HepG2 (cell line): ENCODE measurements at regions not wholly inside any gene's neighbourhood (a gene's known extent, or its start where the extent isn't known, plus 50 kb on each side); places are given as distances from the start of the nearest gene placed in this dataset.

Experiments
- ATAC-seq: fragments of 200-7000 bp; cut with Tn5 transposase; 3 replicates; pipeline ENCODE4 v1.9.1; 2020; ENCODE audit warnings: mild to moderate bottlenecking, moderate library complexity
- BruUV-seq: library from RNA; stranded (reverse); fragments of 400-500 nt; replicated peaks from 2 replicates; lab custom pipeline; 2021; lab: Mats Ljungman, UMichigan
- CTCF ChIA-PET: fragments of 300-600 bp; formaldehyde crosslinking; extraction: SDS; loops from one replicate; lab custom pipeline; 2021; ENCODE audit warnings: low total read pairs, inconsistent platforms, low intra/inter-chr PET ratio; lab: Yijun Ruan, JAX
- POLR2A ChIA-PET: fragments of 350-600 bp; sonication (Branson Sonifier 250); formaldehyde crosslinking; loops from one replicate; lab custom pipeline; 2020; ENCODE audit warnings: antibody characterized with exemption, inconsistent platforms; lab: Yijun Ruan, JAX
- DNase-seq: peaks from one replicate; pipeline ENCODE4 v3.0.0-alpha.2; 2015; ENCODE audit warnings: low spot score
- FAIRE-seq: peaks from 3 replicates; lab custom pipeline; 2011; peaks lifted over from hg19 to GRCh38; lab: Jason Lieb, UNC
- H2AFZ ChIP-seq: one replicate; pipeline ENCODE4 v1.6.1; 2011; ENCODE audit warnings: low read length, inconsistent platforms
- H3K27ac ChIP-seq: fragments of 300-600 bp; 3 replicates; pipeline ENCODE4 v1.8.0; 2011; ENCODE audit warnings: mixed run types, mild to moderate bottlenecking, mixed read lengths, low read length, inconsistent platforms; ENCODE audit not compliant: insufficient read depth; ENCODE audit errors: extremely low read length
- H3K27me3 ChIP-seq, 2 experiments: fragments of 200-600 bp in 1 of 2; 2 replicates in 1 of 2; 3 replicates in 1 of 2; pipeline versions ENCODE4 v1.6.0 to v1.8.0; 2011; ENCODE audit warnings: low read length in 2 of 2, mild to moderate bottlenecking in 2 of 2, moderate library complexity in 2 of 2, inconsistent platforms in 1 of 2; ENCODE audit not compliant: insufficient read depth in 2 of 2, control insufficient read depth in 1 of 2
- H3K36me3 ChIP-seq, 2 experiments: fragments of 200-600 bp in 1 of 2; replicated peaks in 1 of 2; 2 replicates in 1 of 2; 3 replicates in 1 of 2; pipeline versions ENCODE4 v1.5.1 to v1.8.0; 2011; ENCODE audit warnings: low read length in 2 of 2, inconsistent platforms in 1 of 2; ENCODE audit not compliant: insufficient read depth in 2 of 2, control insufficient read depth in 1 of 2
- H3K4me1 ChIP-seq: 2 replicates; pipeline ENCODE4 v1.5.1; 2012; ENCODE audit warnings: low read length, inconsistent platforms; ENCODE audit not compliant: insufficient read depth
- H3K4me2 ChIP-seq: 2 replicates; pipeline ENCODE4 v1.6.0; 2011; ENCODE audit warnings: low read depth, low read length, inconsistent platforms
- H3K4me3 ChIP-seq, 3 experiments: fragments of 200-600 bp in 1 of 3; sonication (generic), shearing (Covaris generic) in 1 of 3; replicated peaks in 1 of 3; 2 replicates each; pipeline ENCODE4 v1.5.1; 2011 to 2016; ENCODE audit warnings: low read length in 3 of 3, inconsistent platforms in 2 of 3, low read depth in 2 of 3, mild to moderate bottlenecking in 2 of 3, control low read depth in 1 of 3, mixed read lengths in 1 of 3; ENCODE audit not compliant: insufficient read depth in 1 of 3
- H3K79me2 ChIP-seq: one replicate; pipeline ENCODE4 v1.6.1; 2011; ENCODE audit warnings: low read length, inconsistent platforms; ENCODE audit not compliant: insufficient read depth
- H3K9ac ChIP-seq: 2 replicates; pipeline ENCODE4 v1.6.0; 2011; ENCODE audit warnings: mild to moderate bottlenecking, low read depth, low read length, inconsistent platforms; ENCODE audit not compliant: insufficient read depth
- H3K9me3 ChIP-seq: 2 replicates; pipeline ENCODE4 v1.5.1; 2012; ENCODE audit warnings: mild to moderate bottlenecking, low read length
- H4K20me1 ChIP-seq: 2 replicates; pipeline ENCODE4 v1.6.0; 2011; ENCODE audit warnings: inconsistent platforms, mild to moderate bottlenecking, low read length, moderate library complexity; ENCODE audit not compliant: insufficient read depth
- AKAP8 ChIP-seq: sonication (generic); formaldehyde crosslinking; IDR thresholded peaks from 2 replicates; pipeline ENCODE4 v1.5.1; 2020; ENCODE audit warnings: mild to moderate bottlenecking, missing genetic modification reagents
- ARID2 ChIP-seq: sonication (generic); formaldehyde crosslinking; IDR thresholded peaks from 2 replicates; pipeline ENCODE4 v1.8.1; 2022; ENCODE audit warnings: mild to moderate bottlenecking, missing genetic modification reagents, borderline replicate concordance
- ARNT2 ChIP-seq: sonication (generic); formaldehyde crosslinking; IDR thresholded peaks from 2 replicates; pipeline ENCODE4 v1.8.0; 2022; ENCODE audit warnings: mild to moderate bottlenecking, low read depth, missing genetic modification reagents, moderate library complexity
- KLF6 ChIP-seq: IDR thresholded peaks from 2 replicates; pipeline ENCODE4 v1.8.0; 2016; ENCODE audit warnings: missing biosample characterization, missing genetic modification reagents
- NAIF1 ChIP-seq: sonication (generic); formaldehyde crosslinking; IDR thresholded peaks from 2 replicates; pipeline ENCODE4 v1.5.0; 2020; ENCODE audit warnings: mild to moderate bottlenecking, missing genetic modification reagents, borderline replicate concordance
- NFKB2 ChIP-seq: sonication (generic); formaldehyde crosslinking; IDR thresholded peaks from 2 replicates; pipeline ENCODE4 v1.4.0; 2020; ENCODE audit warnings: missing genetic modification reagents, borderline replicate concordance
- PPARG ChIP-seq: conservative IDR thresholded peaks from 2 replicates; pipeline ENCODE4 v1.6.1; 2016; ENCODE audit warnings: missing biosample characterization, missing genetic modification reagents
- ZHX1 ChIP-seq: sonication (generic); formaldehyde crosslinking; IDR thresholded peaks from 2 replicates; pipeline ENCODE4 v1.8.1; 2022; ENCODE audit warnings: low read depth, mild to moderate bottlenecking, missing genetic modification reagents
- WGBS: methylation state at CpG from one replicate; pipeline ENCODE4 v1.1.6; 2017; ENCODE audit warnings: low lambda C conversion rate; 5-methylcytosine and 5-hydroxymethylcytosine counted together
- in situ Hi-C: cut with HindIII; loops from 2 replicates; pipeline ENCODE4 v1.10.0; 2017; ENCODE audit warnings: low pct_unique_long_range_greater_than_20kb; ENCODE audit not compliant: extremely low pct_ligation_motif_present
- intact Hi-C: fragments of 100-400 bp; cut with micrococcal nuclease; formaldehyde crosslinking; loops from one replicate; pipeline ENCODE4 v1.10.0; 2022; ENCODE audit not compliant: unreplicated experiment
- TF ChIP-seq, protein P1 (sequence below): sonication (generic); formaldehyde crosslinking; IDR thresholded peaks from 2 replicates; pipeline ENCODE4 v1.4.0; 2020; ENCODE audit warnings: mild to moderate bottlenecking, low read depth, missing genetic modification reagents
- TF ChIP-seq, protein P2 (sequence below): sonication (generic); formaldehyde crosslinking; IDR thresholded peaks from 2 replicates; pipeline ENCODE4 v1.4.0; 2020; ENCODE audit warnings: missing genetic modification reagents

- POLR2A ChIA-PET, result no interaction called here
- TF ChIP-seq ZHX1 (CRISPR knock-in tag) (no peak), KLF6 (CRISPR knock-in tag) (no peak)
- no peak overlapping the region for H3K9ac ChIP-seq
- CTCF ChIA-PET, result no interaction called here
- no peaks in the 10 kb centered on the region for H3K9me3 ChIP-seq
- no TSS peak for BruUV-seq
- H3K79me2 ChIP-seq, result no peaks in the 10 kb centered on the region
- H2AFZ ChIP-seq, result no peak overlapping the region
- H3K36me3 ChIP-seq, result no peaks in the 10 kb centered on the region
- no peaks in the 10 kb centered on the region for H3K4me1 ChIP-seq
- intact Hi-C loops (no loop called here), in situ Hi-C loops (no loop called here)
- 20% methylated on average over 17 of the region's 18 CpGs for WGBS
- no peak for DNase-seq
- no peak for ATAC-seq
- FAIRE-seq, result no peak
- no peak overlapping the region for H3K4me3 ChIP-seq
- no peaks in the 10 kb centered on the region for H4K20me1 ChIP-seq
- H3K4me2 ChIP-seq, result no peak overlapping the region
- H3K27ac ChIP-seq, result no peak overlapping the region
- peaks cover 5 to 54% of the 10 kb centered on the region in 2 experiments; a peak in 4 of 5 replicates for H3K27me3 ChIP-seq
Measured at GRCh38 chr6:169141671-169142537, 111.7 kb downstream of the THBS2 start.

DNA sequence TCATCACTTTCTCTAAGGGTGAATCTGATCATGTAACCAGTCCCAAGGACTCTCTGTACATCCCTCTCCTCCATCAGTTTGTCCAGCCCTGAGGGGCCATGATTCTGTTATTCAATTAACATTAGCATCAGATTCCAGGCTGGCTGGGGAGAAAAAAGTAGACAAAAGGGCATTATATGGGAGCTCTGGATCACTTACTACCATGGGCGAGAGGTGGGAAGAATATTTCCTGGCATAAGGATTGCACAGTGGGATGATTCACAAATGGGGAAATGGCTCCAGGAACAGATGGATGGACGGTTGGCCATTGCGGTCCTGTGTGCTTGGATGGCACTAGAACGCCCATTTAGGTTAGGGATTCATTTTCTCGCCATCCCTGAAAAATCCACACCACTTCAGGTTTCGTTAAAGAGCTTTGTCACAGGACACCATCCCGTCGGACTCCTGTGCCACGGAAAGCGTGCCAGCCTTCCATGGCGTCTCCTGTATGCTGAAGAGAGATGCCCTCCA is 112.6 kb downstream of the THBS2 start:
- DNase-seq, result no peak
- no peaks in the 10 kb centered on the region for H3K79me2 ChIP-seq
- ChIA-PET POLR2A (no interaction called here), CTCF (no interaction called here)
- intact Hi-C loops (no loop called here), in situ Hi-C loops (no loop called here)
- WGBS, result 7% methylated on average over 11 of the region's 11 CpGs
- no peaks in the 10 kb centered on the region for H3K9me3 ChIP-seq
- ATAC-seq, result no peak
- H3K4me3 ChIP-seq, result no peak overlapping the region
- no peak for FAIRE-seq
- H2AFZ ChIP-seq, result no peak overlapping the region
- no peak overlapping the region for H3K4me2 ChIP-seq
- peaks cover 2 to 52% of the 10 kb centered on the region in 2 experiments; a peak in 4 of 5 replicates for H3K27me3 ChIP-seq
- H3K4me1 ChIP-seq, result no peaks in the 10 kb centered on the region
- no peak overlapping the region for H3K27ac ChIP-seq
- BruUV-seq, result no TSS peak
- H3K9ac ChIP-seq, result no peak overlapping the region
- H3K36me3 ChIP-seq, result no peaks in the 10 kb centered on the region
- H4K20me1 ChIP-seq, result no peaks in the 10 kb centered on the region
- TF ChIP-seq ARID2 (CRISPR knock-in tag) (no peak), PPARG (CRISPR knock-in tag) (no peak), NFKB2 (CRISPR knock-in tag) (no peak), AKAP8 (no peak), NAIF1 (no peak), ARNT2 (CRISPR knock-in tag) (no peak)
- TF ChIP-seq, protein P1, sequence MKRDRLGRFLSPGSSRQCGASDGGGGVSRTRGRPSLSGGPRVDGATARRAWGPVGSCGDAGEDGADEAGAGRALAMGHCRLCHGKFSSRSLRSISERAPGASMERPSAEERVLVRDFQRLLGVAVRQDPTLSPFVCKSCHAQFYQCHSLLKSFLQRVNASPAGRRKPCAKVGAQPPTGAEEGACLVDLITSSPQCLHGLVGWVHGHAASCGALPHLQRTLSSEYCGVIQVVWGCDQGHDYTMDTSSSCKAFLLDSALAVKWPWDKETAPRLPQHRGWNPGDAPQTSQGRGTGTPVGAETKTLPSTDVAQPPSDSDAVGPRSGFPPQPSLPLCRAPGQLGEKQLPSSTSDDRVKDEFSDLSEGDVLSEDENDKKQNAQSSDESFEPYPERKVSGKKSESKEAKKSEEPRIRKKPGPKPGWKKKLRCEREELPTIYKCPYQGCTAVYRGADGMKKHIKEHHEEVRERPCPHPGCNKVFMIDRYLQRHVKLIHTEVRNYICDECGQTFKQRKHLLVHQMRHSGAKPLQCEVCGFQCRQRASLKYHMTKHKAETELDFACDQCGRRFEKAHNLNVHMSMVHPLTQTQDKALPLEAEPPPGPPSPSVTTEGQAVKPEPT (CRISPR knock-in tag), result no peak
- TF ChIP-seq, protein P2, sequence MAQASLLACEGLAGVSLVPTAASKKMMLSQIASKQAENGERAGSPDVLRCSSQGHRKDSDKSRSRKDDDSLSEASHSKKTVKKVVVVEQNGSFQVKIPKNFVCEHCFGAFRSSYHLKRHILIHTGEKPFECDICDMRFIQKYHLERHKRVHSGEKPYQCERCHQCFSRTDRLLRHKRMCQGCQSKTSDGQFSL, result no peak
